ENCODE measurements at regions not wholly inside any gene's neighbourhood (a gene's known extent, or its start where the extent isn't known, plus 50 kb on each side); places are given as distances from the start of the nearest gene placed in this dataset.

- TF ChIP-seq FOXM1 (IDR thresholded peaks at IDR 0.05; ENCODE audit: low read depth) (no peak), MAX (IDR thresholded peaks at IDR 0.05; ENCODE audit: low read depth) (no peak), REST (IDR thresholded peaks at IDR 0.05; ENCODE audit: low read depth, low read length) (no peak), NRF1 (IDR thresholded peaks at IDR 0.05; ENCODE audit: low read depth, low read length) (no peak), PBX3 (IDR thresholded peaks at IDR 0.05) (no peak)
- Histone ChIP-seq H3K36me3 (replicated peaks in 1 of 2; ENCODE audit: control insufficient read depth in 1 of 2, insufficient read depth in 2 of 2, low read length in 1 of 2) (no peaks in the 10 kb centered on the region), H4K20me1 (ENCODE audit: insufficient read depth) (no peaks in the 10 kb centered on the region), H3K9ac (no peak overlapping the region), H3K9me2 (no peaks in the 10 kb centered on the region; the same call in 1 of the 2 replicates), H3K79me2 (ENCODE audit: insufficient read depth) (no peaks in the 10 kb centered on the region), H3K27ac (ENCODE audit: low read depth in 2 of 2, low read length in 1 of 2) (no peak overlapping the region), H2AFZ (ENCODE audit: low read depth) (no peak overlapping the region), H3K4me2 (no peak overlapping the region), H3K9me3 (no peaks in the 10 kb centered on the region), H3K4me1 (ENCODE audit: control insufficient read depth in 1 of 2, insufficient read depth in 2 of 2, low read depth in 1 of 2, low read length in 1 of 2) (no peaks in the 10 kb centered on the region), H3F3A (replicated peaks; ENCODE audit: insufficient read depth) (no peaks in the 10 kb centered on the region), H3K27me3 (ENCODE audit: insufficient read depth) (no peaks in the 10 kb centered on the region), H3K4me3 (ENCODE audit: low read depth in 2 of 2, low read length in 1 of 2) (no peak overlapping the region)
- DNase-seq = no peak
- CTCF ChIA-PET = no interaction called here
- POLR2A ChIA-PET = no interaction called here
Measured at GRCh38 chr4:66489370-66489769, 819.1 kb upstream of the EPHA5 start.

GRCh38 chr4:66486068-66486467, 815.8 kb upstream of the EPHA5 start:
- Histone ChIP-seq H3K27me3 (ENCODE audit: insufficient read depth) (no peaks in the 10 kb centered on the region), H3K4me1 (ENCODE audit: control insufficient read depth in 1 of 2, insufficient read depth in 2 of 2, low read depth in 1 of 2, low read length in 1 of 2) (no peaks in the 10 kb centered on the region), H4K20me1 (ENCODE audit: insufficient read depth) (no peaks in the 10 kb centered on the region), H2AFZ (ENCODE audit: low read depth) (no peak overlapping the region), H3K4me2 (no peak overlapping the region), H3K9me2 (no peaks in the 10 kb centered on the region; the same call in 1 of the 2 replicates), H3K9me3 (no peaks in the 10 kb centered on the region), H3K9ac (no peak overlapping the region), H3K79me2 (ENCODE audit: insufficient read depth) (no peaks in the 10 kb centered on the region), H3K27ac (ENCODE audit: low read depth in 2 of 2, low read length in 1 of 2) (no peak overlapping the region), H3K4me3 (ENCODE audit: low read depth in 2 of 2, low read length in 1 of 2) (no peak overlapping the region), H3K36me3 (replicated peaks in 1 of 2; ENCODE audit: control insufficient read depth in 1 of 2, insufficient read depth in 2 of 2, low read length in 1 of 2) (no peaks in the 10 kb centered on the region), H3F3A (replicated peaks; ENCODE audit: insufficient read depth) (no peaks in the 10 kb centered on the region)
- no peak for TF ChIP-seq GABPA (IDR thresholded peaks at IDR 0.05; ENCODE audit: low read depth)
- no peak for TF ChIP-seq GATA2 (CRISPR knock-in tag; IDR thresholded peaks at IDR 0.05)
- TF ChIP-seq PBX3 (IDR thresholded peaks at IDR 0.05) = no peak
- no peak for TF ChIP-seq NRF1 (IDR thresholded peaks at IDR 0.05; ENCODE audit: low read depth, low read length)
- no peak for TF ChIP-seq POLR2AphosphoS5 (IDR thresholded peaks at IDR 0.05; ENCODE audit: low read depth, low read length)
- no peak for TF ChIP-seq USF1 (IDR thresholded peaks at IDR 0.05; ENCODE audit: borderline replicate concordance, low read depth)
- no peak for TF ChIP-seq CTCF (IDR thresholded peaks at IDR 0.05)
- no peak for TF ChIP-seq TAF1 (IDR thresholded peaks at IDR 0.05; ENCODE audit: borderline replicate concordance, low read depth, low read length)
- no peak for TF ChIP-seq NFIC (IDR thresholded peaks at IDR 0.05; ENCODE audit: borderline replicate concordance)
- no peak for TF ChIP-seq FOSL2 (IDR thresholded peaks at IDR 0.05; ENCODE audit: borderline replicate concordance, low read depth)
- no peak for TF ChIP-seq MAX (IDR thresholded peaks at IDR 0.05; ENCODE audit: low read depth)
- no peak for TF ChIP-seq RXRA (IDR thresholded peaks at IDR 0.05; ENCODE audit: borderline replicate concordance, low read depth)
- no peak for TF ChIP-seq CHD2 (IDR thresholded peaks at IDR 0.05; ENCODE audit: low read length, partially characterized antibody)
- ChIA-PET POLR2A (no interaction called here), CTCF (no interaction called here)
- 31% methylated on average over 1 of the region's 1 CpG for WGBS (ENCODE audit: low lambda C conversion rate)
- no peak for DNase-seq

All from SK-N-SH (cell line).